Loucy (cell line): ENCODE measurements at regions not wholly inside any gene's neighbourhood (a gene's known extent, or its start where the extent isn't known, plus 50 kb on each side); places are given as distances from the start of the nearest gene placed in this dataset.

ENCODE experiments used
- CTCF ChIP-seq: fragments of 200-600 bp; sonication (generic); conservative IDR thresholded peaks from 2 replicates; pipeline ENCODE4 v1.5.1; 2014; ENCODE audit warnings: mild to moderate bottlenecking, antibody characterized with exemption, low read length
- EZH2phosphoT487 ChIP-seq: fragments of 200-600 bp; IDR thresholded peaks from 2 replicates; pipeline ENCODE4 v1.6.1; 2018; ENCODE audit warnings: antibody characterized with exemption, mild to moderate bottlenecking, moderate library complexity, borderline replicate concordance

- TF ChIP-seq CTCF (no peak), EZH2phosphoT487 (no peak)
Observed at GRCh38 chr13:74657765-74658164, 523.6 kb upstream of the KLF12 start.
